ENCODE measurements at regions not wholly inside any gene's neighbourhood (a gene's known extent, or its start where the extent isn't known, plus 50 kb on each side); places are given as distances from the start of the nearest gene placed in this dataset.

DNA sequence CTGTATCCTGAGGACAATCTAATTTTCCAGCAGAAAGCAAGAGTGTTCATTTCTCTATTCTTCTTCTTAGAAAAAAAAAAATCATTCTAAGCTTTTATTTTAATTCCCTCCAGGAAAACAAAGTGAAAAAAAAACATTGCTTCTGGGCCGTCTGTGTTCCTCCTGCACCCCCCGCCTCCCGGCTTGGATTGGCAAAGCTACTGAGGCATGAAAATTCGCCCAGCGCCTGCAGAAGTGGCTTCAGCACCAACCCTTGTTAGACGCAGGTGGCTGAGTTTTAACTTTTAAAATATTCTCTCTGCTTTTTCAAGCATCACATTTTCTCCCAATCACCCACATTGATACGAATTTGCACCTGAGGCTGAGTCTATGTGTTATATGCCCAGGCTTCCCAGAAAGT is 401.6 kb downstream of the BRD1 start:
- no peak for FAIRE-seq

DNA sequence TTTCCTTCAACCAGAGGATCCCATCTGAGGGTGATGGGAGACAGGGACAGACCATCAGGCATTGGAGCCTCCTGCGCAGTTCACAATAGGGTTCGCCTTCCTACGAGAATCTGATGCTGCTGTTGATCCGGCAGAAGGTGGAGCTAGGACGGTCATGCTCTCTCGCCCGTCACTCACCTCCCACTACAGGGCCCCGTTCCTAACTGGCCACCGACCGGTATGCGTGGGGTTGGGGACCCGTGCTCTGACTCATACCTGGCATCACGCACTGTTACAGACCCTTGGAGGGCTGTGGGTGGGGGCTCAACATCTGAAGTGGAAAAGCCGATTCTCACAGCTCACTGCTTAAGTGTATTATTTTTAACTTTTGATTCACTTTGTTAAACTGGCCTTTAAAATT is 402.3 kb downstream of the BRD1 start:
- FAIRE-seq = no peak

DNA sequence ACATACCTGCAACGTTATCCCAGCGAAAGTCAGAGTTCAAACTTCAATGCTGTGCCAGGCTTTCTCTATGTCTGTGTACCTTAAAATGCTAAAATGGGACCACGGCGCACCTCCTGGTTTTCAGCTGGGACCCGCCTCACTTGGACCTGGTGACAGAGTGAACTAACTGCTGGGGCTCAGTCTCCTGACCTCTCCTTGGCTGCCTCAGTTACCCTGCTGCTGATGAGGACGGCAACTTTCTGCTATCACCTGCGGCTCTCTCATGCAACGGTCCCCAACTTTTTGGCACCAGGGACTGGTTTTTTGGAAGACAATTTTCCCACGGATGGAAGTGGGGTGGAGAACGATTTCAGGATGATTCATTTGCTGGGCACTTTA is 402.8 kb downstream of the BRD1 start:
- no peak for FAIRE-seq

DNA sequence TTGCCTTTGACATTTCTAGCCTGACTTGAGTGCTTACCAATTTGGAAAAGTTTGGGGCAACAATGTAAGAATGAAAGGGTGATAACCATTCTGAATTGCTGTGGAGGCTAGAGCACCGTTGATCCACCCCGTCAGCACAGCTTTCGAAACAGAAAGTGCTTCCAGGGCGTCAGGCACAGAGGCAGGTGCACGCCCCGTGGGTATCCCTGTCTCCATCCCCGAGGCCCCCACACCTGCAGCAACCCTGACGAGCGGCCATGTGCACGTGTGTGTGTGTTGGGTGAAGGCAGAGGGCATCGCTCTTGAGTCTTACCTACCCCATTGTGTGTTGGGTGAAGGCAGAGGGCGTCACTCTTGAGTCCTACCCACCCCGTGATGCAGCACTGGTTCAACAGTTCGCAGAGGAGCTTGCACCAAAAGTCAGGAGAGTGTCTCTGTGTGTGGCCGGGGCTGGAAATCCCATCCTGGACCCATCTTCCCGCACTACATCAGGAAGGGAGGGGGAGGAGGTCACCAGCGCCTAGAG is 404.5 kb downstream of the BRD1 start:
- FAIRE-seq = no peak

DNA sequence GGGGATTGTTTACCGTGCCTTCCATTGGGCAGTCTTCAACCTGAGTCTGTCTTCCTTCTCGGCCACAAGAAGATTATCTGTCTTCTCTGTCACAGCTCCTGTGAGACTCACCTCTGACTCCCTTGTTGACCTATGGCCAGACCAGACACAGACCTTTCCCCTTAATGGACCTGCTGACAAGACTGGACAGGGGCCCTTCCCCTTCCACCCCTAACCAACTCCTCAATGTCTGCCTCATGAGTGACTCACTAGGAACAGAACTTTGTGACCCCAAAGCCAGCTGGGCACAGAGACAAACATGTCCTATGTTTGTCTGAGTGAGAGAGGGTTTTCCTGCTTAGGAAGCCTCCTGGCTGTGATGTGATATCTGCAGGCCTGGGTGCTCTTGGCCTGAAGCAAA is 405.0 kb downstream of the BRD1 start:
- no peak for FAIRE-seq

DNA sequence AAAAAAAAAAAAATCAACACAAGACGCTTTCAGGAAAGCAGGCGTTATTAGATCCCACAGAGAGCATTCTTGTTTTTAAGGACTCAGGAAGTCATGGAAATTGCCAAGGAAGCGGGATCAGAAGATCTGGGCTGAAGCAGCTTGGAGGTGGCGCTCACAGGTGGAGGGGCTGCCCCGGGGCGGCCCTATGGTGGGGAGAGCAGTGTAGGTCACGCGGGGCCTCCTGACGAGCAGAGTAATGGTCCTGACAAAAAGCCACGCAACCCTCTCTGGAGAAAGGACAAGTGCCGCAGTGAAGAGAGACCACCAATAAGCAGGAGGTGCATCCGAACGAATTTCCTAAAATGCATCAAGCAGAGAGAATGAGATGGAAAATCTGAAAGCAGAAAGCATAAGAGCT is 407.0 kb downstream of the BRD1 start:
- no peak for FAIRE-seq

DNA sequence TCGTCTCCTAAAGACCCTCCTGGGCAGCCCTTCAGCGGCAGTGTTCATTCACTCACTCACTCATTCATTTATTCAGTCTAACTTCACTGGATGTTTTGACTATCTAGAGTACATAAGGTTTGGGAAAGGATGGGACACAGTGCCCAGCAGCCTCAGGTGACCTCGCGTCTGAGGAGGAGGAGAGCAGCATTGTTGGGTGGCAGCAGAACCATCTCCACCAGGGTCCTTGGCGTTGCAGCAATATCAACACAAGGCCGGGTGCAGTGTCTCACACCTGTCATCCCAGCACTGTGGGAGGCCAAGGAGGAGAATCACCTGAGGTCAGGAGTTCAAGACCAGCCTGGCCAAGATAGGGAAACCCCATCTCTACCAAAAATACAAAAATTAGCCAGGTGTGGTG is 408.0 kb downstream of the BRD1 start:
- FAIRE-seq = no peak

DNA sequence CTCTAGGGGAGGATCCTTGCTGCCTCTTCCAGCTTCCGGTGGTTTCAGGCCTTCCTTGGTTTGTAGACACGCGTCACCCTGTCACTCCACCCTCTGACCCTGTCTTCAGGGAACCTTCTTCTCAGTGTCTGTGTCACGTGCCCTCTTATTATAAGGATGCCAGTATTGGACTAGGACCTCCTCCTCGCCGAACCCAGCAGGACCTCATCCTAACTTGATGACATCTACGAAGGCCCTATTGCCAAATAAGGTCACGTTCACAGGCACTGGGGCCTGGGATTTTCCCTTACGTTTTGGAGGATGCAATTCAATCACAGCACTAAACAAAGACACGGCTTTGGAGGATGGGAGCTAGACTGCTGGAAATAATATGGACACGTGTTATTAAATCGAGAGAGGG is 408.7 kb downstream of the BRD1 start:
- FAIRE-seq = no peak

DNA sequence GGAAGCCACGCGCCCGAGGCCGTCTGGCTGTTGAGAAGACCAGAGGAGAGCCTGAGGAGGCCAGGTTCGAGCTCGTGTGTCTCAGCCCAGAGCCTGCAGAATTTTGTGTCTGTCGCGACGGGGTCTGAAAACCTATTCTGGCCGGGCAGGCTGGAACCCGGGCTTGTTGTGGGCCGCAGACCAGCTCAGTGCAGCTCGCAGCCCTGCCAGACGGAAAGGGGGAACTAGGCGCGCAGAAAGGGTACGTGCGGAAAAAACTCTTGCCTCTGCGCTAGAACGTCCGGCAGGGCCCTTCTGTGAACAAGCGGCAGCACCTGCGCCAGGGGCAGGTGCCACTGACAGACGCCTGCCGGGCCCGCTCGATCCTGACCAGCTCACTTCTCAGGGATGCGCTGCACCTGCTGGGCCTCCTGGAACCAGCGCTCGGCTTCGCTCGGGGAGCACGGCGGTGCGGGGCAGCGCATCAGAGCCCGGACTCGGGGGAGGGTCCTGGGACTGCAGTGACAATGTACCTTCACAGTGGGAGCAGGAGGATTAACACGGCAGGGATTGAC is 409.3 kb downstream of the BRD1 start:
- FAIRE-seq = no peak

DNA sequence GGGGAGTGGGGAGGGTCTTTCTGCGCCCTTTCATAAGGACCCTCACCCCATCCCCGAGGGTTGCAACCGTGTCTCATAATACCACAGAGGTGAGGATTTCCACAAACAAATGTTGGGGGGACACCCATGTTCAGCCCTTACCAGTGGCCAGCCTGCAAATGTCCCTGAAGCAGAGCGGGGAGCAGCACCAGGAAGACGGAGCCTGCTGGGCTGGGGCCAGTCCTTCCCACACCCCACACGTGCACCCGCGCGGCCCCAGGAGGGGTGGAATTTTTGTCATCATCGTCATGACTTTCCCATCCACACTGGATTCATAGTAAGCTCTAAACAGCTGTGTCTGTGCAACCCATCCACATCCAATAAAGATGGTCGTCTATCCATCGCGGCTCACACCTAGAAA is 409.8 kb downstream of the BRD1 start:
- no peak for FAIRE-seq

DNA sequence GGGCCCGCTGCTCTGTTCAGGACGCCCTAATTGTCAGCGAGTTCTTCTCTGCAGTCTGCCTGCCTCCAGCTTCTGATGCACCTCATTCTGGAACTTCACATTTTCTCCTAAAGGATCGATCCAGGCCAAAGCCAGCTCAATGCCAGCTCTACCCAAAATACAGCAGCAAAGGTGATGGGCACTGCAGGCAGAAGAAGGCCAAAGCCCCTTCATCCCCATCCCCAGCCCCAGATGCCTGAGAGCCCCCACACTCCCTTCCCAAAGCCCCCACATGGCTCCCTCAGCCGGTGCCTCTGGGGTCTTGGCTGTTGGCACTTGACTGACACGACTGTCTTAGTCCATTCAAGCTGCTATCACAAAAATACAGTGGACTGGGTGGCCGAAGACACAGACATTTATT is 410.3 kb downstream of the BRD1 start:
- FAIRE-seq = no peak

DNA sequence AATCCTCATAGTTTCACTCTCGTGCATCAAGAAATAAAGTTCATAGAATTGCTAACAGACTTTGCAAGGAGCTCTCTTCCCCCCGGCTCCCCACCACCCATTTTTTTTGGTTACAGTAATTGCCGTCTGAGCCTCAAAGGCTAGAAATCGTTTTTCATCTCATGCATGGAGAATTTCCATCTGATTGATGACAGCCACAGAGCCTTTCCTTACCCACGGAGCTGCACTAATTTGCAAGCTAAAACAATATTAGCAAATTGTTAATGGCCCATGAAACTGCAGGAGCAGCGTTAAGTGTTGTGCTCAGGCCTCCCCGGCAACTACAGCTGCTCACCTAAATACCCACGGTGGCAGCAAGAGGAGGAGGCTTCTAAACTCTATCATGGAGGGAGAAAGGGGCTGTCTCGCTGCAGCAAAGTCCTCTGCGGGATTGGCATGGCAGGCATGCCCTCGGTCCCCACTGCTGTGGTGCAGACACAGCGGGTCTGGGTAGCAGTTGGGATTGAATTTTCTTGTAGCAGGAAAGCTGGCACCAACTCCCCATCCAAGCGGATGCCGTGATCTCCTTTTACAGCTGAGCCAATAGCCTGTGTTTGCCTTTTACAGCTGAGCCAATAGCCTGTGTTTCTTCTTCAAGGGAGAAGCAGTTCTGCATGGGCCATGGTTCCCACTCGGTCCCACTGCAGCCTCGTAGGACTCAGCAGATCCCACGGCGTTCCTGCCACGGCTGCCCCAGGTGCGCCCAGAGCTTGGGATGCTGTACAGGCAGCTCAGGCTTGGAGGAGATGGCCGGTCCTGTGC is 412.3 kb downstream of the BRD1 start:
- FAIRE-seq = no peak

DNA sequence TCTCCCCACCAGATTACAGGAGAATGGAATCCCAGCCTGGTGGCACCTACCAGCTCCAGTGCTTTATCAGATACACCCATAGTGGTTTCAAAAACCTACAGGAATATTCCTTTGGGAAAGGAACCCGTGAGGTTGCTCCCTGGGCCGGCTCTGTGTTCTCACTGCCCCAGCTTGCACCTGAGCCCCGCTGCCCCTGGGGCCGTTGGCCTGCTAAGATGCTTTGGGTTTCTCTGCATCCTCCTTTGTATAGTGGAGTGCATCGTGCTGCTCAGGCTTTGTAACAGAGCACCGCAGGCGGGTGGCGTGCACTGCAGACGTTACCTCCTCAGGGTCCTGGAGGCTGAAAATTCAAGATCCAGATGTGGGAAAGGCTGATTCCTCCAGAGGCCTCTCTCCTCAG is 414.1 kb downstream of the BRD1 start:
- no peak for FAIRE-seq

DNA sequence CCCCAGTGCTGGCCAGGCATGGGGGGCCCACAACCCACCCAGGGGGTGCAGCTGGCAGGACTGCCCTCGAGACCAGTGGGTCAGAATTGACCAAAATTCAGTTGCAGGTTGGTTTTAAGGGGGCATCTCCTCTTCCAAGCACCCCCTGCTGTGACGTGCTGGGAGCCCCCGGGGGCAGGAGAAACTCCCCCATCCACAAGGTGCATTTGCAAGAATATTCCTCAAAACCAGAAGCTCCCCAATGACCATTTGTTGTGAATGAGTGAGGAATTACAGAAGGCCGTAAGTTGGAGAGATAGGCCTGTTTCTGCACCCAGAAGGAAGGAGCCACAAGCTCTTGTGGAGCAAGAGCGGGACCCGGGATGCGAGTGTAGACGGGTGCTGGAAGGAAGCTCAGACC is 414.5 kb downstream of the BRD1 start:
- no peak for FAIRE-seq

DNA sequence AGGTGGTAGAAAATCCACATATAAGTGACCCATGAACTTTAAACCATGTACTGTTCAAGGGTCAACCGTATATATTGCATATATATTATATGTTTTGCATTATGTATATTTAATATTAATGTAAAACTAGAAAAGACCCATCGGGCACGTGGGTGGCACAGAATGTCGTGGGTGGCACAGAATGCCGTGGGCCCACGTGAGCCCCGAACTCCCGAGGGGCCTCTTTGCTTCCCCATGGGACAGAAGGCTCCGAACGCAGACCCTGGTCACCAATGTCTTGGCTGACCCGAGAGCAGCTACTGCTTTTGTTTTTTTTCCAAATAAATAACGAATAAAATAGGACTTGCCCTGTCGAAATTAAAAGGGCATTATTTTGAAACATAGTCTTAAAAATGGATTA is 415.4 kb downstream of the BRD1 start:
- FAIRE-seq = no peak

DNA sequence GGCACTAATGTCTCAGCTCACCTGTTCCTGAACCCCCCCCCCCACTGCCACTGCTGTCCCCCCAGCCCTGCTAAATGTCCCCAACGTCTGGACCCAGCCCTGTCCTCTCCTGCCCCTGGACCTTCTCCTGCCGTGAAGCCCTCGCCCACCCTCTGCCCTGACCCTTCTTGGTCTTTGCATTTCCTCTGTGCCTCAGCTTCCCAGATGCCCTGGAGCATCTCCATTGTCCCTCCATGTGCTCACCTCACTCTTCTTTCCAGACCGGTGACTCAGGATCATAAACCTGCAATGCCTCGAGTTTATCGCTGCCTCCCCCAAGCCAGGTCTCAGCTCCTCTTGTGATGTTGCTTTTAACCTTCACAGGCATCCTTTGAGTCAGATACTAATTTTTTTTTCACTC is 416.4 kb downstream of the BRD1 start:
- FAIRE-seq = no peak

DNA sequence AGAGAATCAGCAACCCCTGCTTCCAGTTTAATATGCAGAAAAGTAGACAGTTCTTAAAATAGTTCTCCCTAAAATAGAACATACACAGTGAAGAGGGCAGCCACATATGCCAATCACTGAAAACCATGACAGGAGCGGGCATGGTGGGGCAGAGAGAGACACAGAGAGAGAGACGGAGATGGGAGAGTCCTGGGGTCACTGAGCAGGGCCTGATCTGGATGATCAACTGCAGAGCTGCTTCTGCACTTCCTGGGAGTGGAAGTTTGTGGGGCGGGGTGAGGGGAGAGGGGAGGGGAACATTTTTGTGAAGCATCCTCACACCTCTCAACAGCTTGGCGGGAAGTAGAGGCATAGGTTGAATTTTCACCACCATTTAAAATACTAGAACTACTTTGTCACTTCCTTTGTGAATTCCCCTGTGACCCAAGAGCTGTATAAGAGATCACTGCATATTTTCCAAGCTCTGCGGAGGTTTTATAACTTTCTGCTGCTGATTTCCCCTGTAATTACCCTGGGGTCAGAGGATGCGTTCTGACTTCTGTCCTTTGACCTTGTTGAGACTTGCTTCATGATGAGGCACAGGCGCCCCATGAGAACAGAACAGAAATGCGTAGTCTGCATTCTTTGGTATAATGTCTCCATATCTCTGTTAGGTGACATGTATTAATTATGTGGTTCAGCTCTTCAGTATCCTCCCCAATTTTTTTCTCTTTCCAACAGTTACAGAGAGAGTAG is 419.4 kb downstream of the BRD1 start:
- no peak for FAIRE-seq

DNA sequence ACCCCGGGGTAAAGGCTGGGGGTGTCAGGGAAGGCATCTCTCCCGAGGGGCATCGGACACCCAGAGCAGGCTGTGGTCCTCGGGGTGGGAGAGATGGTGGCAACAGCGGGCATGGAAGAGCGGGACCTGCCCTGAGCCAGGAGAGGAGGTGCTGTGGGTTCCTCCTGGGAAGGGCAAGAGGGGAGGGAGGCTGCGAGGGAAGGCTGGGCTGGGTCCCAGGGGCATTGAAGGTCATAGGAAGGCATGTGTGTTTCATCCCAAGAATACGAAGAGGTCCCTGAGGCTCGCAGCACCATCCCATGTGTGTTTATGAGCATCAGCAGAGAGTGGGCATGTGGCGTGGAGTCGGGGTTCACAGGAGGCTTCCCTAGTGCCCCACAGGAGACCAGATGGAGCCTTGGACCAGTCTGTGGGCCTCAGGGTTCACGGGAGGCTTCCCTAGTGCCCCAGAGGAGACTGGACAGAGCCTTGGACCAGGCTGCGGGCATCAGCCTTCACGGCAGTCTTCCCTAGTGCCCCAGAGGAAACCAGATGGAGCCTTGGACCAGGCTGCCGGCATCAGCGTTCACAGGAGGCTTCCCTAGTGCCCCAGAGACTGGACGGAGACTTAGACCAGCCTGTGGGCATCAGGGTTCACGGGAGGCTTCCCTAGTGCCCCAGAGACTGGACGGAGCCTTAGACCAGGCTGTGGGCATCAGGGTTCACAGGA is 420.6 kb downstream of the BRD1 start:
- FAIRE-seq = no peak

DNA sequence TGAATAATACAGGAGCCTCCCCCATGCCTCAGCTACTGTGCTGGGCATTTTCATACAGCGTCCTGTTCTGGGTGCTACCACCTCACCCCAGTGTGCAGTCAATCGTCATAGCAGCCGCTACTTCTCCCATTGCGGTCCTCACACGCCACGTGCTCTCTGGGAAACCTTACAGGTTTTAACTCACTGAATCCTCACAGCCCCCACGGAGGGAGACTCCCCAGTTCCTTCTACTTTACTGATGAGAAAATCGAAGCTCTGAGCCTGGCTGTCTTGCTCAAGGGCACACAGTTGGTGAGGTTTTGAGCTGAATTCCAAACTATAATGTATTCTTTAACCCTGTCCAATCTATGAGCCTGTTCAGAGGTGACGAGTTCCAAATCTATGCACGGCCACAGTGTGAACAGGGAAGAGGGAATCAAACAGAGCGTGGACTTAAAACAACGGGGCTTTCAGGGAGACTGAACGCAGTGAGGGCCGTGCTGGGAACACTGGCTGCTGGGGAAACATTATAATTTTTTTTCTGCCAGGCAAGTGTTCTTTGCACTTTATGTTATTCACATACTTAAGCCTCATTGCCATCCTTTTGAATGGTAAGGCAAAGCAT is 421.5 kb downstream of the BRD1 start:
- FAIRE-seq = no peak

DNA sequence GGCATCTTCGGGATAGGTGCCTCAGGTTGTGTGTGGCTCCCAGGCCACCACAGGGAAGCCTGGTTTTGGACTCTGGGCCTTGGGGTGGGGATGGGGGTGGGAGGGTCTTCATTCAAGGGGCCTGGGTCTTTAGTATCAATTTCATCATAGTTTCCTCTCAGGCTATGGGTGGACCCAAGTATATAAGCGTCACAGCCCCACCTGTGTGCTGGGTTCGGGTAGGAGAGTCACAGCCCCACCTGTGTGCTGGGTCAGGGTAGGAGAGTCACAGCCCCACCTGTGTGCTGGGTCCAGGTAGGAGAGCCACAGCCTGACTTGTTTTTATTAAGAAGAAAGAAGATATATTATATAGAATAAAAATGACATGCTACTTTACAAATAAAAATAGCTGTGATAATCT is 422.1 kb downstream of the BRD1 start:
- no peak for FAIRE-seq

DNA sequence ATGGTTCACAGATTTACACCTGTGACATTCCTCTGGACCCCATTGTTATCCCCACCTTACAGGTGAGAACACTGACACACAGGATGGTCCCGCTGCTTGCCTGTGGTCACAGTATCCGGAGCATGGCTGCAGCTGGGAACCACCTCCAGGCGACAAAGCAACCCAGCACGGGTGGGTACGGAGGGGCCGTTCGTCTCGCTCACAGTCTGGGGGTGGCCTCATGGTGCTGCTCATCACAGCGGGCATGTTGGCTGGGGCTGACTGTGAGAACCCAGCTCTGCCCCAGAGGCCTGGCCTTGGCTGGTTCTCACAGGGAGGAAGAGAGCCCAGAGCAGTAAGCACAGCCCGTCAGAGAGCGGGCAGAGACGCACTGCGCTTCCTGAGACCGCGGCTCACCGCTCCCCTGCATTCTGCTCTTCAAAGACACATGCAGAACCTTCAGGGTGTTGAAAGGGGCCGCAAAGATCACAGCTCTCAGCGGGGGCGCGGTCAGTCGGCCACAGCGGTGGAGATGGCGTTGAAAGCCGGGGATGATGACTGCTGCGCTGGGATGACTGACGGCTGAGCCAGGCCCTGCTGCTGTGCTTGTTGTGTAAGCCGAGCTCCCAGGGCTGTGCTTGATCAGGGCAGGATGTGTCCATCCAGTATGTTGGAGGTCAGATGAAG is 423.0 kb downstream of the BRD1 start:
- FAIRE-seq = no peak

DNA sequence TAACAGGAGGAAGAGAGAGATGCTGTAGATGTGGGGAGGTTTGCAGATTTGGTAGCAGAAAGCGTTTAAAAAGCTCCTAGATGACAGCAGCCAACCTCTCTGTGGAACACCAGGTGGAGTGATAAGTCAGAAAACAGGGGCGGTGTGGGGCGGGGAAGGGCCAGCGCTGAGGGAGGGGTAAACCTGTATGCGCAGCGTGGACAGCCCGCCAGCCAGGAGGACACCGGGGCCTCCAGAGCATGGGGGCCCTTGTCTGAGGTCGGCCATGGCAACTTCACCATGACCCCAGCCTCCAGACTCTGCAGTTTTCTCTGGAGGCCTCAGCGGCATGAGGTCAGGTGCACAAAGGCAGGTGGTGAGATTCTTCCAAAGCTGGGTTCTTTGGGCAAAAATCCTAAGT is 423.7 kb downstream of the BRD1 start:
- FAIRE-seq = no peak

DNA sequence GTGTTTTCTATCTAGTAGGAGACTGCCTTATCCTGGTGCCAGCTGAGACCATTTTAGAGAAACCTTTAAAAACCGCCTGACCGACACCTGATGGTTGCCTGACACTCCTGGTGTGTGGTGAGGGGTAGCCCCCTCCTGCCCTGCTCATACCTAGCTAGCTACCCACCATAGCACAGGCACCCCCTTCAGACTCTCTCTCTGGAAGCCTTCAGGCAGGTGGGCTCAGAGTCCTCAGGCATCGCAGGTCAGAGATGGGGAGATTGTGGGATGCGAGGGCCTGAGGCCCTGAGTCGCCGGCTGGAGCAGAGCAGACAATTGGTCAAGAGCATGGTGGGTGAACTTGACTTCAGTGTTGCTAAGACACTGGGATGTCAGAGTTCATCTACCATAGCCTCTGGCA is 424.6 kb downstream of the BRD1 start:
- FAIRE-seq = no peak
